ENCODE measurements at regions not wholly inside any gene's neighbourhood (a gene's known extent, or its start where the extent isn't known, plus 50 kb on each side); places are given as distances from the start of the nearest gene placed in this dataset.

DNA sequence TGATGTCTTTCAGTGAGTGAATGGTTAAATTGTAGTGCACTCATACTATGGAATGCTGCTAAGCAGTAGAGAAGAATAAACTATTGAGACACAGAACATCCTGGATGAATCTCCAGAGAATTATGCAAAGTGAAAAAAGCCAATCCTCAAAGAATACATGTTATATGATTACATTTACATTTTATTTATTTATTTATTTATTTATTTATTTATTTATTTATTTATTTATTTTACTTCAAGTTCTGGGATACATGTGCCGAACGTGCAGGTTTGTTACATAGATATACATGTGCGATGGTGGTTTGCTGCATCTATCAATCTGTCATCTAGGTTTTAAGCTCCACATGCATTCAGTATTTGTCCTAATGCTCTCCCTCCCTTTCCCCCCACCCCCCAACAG lies 175.8 kb upstream of the VGLL2 start:
- FAIRE-seq: no peak
- ChIA-PET SMC1A (ENCODE audit: uncharacterized antibody, unreplicated experiment) (no interaction called here), CTCF (no interaction called here), RAD21 (ENCODE audit: unreplicated experiment) (no interaction called here), POLR2A (no interaction called here)
- in situ Hi-C loops (cut with MboI) (no loop called here), intact Hi-C loops (cut with micrococcal nuclease; ENCODE audit: unreplicated experiment) (no loop called here)
- Histone ChIP-seq H2AFZ (ENCODE audit: control insufficient read depth, low read depth, low read length) (no peak overlapping the region), H3K79me2 (ENCODE audit: control insufficient read depth, insufficient read depth, low read length) (no peaks in the 10 kb centered on the region), H3K9me3 (replicated peaks; ENCODE audit: control insufficient read depth, insufficient read depth, low read length) (no peaks in the 10 kb centered on the region), H3K27me3 (replicated peaks in 1 of 2; ENCODE audit: control insufficient read depth in 2 of 2, insufficient read depth in 2 of 2, low read length in 1 of 2) (no peaks in the 10 kb centered on the region), H3K4me3 (no peak overlapping the region), H3K27ac (ENCODE audit: control insufficient read depth, insufficient read depth) (no peak overlapping the region), H3K9ac (ENCODE audit: control insufficient read depth, insufficient read depth, low read length) (no peak overlapping the region), H3K36me3 (ENCODE audit: control insufficient read depth in 2 of 2, insufficient read depth in 2 of 2, low read length in 1 of 2) (no peaks in the 10 kb centered on the region), H4K20me1 (ENCODE audit: control insufficient read depth, insufficient read depth) (no peaks in the 10 kb centered on the region), H3K4me2 (ENCODE audit: control insufficient read depth, insufficient read depth) (no peak overlapping the region), H3K4me1 (ENCODE audit: control insufficient read depth, insufficient read depth, low read length) (no peaks in the 10 kb centered on the region)
- TF ChIP-seq PAX5 (IDR thresholded peaks at IDR 0.05; ENCODE audit: borderline replicate concordance, low read depth, low read length): no peak
- no peak for ATAC-seq
- BruUV-seq (replicated peaks): no TSS peak
- no peak for DNase-seq (ENCODE audit: low read depth, low spot score)
- 71% methylated on average over 3 of the region's 3 CpGs for WGBS (ENCODE audit: insufficient coverage, insufficient replicate concordance, low lambda C conversion rate, missing lambda C conversion rate)

DNA sequence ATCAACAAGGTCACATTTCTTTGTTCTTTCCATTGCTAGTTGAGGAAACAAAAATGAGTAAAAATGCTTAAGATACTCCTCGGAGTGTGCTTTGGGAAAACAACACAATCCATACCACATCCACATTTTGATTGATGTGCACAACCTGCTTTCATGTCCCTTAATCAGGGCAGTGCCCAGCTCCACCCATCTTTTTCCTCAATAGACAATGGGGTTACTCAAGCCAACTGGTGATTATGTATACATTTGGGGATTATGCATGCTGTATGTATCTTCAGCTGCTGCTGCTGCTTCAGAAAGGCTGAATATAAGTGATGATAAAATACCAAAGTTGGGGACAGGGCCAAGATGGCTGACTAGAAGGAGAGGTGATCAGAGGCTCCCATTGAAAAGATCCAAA lies 155.2 kb upstream of the VGLL2 start:
- no peaks in the 10 kb centered on the region for H3K9me3 ChIP-seq (replicated peaks; ENCODE audit: control insufficient read depth, insufficient read depth, low read length)
- POLR2A ChIA-PET: no interaction called here
- intact Hi-C loops (cut with micrococcal nuclease; ENCODE audit: unreplicated experiment) (no loop called here), in situ Hi-C loops (cut with MboI) (no loop called here)
- no peak for ATAC-seq
- FAIRE-seq: no peak
- DNase-seq (ENCODE audit: low read depth, low spot score): no peak
- CTCF ChIA-PET: no interaction called here
- no TSS peak for BruUV-seq (replicated peaks)
- no peak for TF ChIP-seq SP1 (IDR thresholded peaks at IDR 0.05; ENCODE audit: low read depth, low read length)
- TF ChIP-seq ZNF274 (IDR thresholded peaks at IDR 0.05; ENCODE audit: insufficient read depth, insufficient read length): no peak
- TF ChIP-seq, protein P1, sequence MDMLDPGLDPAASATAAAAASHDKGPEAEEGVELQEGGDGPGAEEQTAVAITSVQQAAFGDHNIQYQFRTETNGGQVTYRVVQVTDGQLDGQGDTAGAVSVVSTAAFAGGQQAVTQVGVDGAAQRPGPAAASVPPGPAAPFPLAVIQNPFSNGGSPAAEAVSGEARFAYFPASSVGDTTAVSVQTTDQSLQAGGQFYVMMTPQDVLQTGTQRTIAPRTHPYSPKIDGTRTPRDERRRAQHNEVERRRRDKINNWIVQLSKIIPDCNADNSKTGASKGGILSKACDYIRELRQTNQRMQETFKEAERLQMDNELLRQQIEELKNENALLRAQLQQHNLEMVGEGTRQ (IDR thresholded peaks at IDR 0.05; ENCODE audit: borderline replicate concordance, low read depth, low read length): no peak
- no peak for TF ChIP-seq CREM (IDR thresholded peaks at IDR 0.05; ENCODE audit: low read depth)
- 0% methylated on average over 1 of the region's 1 CpG for WGBS (ENCODE audit: insufficient coverage, insufficient replicate concordance, low lambda C conversion rate, missing lambda C conversion rate)
- no peaks in the 10 kb centered on the region for H3K36me3 ChIP-seq (ENCODE audit: control insufficient read depth in 2 of 2, insufficient read depth in 2 of 2, low read length in 1 of 2)
- no peaks in the 10 kb centered on the region for H3K79me2 ChIP-seq (ENCODE audit: control insufficient read depth, insufficient read depth, low read length)
- no peak overlapping the region for H3K4me2 ChIP-seq (ENCODE audit: control insufficient read depth, insufficient read depth)
- H3K4me3 ChIP-seq: no peak overlapping the region
- no peak overlapping the region for H3K27ac ChIP-seq (ENCODE audit: control insufficient read depth, insufficient read depth)
- no peaks in the 10 kb centered on the region for H3K27me3 ChIP-seq (replicated peaks in 1 of 2; ENCODE audit: control insufficient read depth in 2 of 2, insufficient read depth in 2 of 2, low read length in 1 of 2)
- no peak overlapping the region for H2AFZ ChIP-seq (ENCODE audit: control insufficient read depth, low read depth, low read length)
- no peaks in the 10 kb centered on the region for H3K4me1 ChIP-seq (ENCODE audit: control insufficient read depth, insufficient read depth, low read length)
- SMC1A ChIA-PET (ENCODE audit: uncharacterized antibody, unreplicated experiment): no interaction called here
- no peak overlapping the region for H3K9ac ChIP-seq (ENCODE audit: control insufficient read depth, insufficient read depth, low read length)
- no peaks in the 10 kb centered on the region for H4K20me1 ChIP-seq (ENCODE audit: control insufficient read depth, insufficient read depth)
- RAD21 ChIA-PET (ENCODE audit: unreplicated experiment): no interaction called here
